NCI-H460 (cell line): ENCODE measurements at regions not wholly inside any gene's neighbourhood (a gene's known extent, or its start where the extent isn't known, plus 50 kb on each side); places are given as distances from the start of the nearest gene placed in this dataset.
"Not testable (repeated sequence)": the region's sequence is repeated elsewhere in the genome, so short reads cannot be mapped to it uniquely, and the experiment has no call there.

Experiments used
- DNase-seq: peaks from one replicate; pipeline ENCODE4 v3.0.0-alpha.2; 2016; ENCODE audit warnings: low read depth; ENCODE audit errors: extremely low read depth

DNA sequence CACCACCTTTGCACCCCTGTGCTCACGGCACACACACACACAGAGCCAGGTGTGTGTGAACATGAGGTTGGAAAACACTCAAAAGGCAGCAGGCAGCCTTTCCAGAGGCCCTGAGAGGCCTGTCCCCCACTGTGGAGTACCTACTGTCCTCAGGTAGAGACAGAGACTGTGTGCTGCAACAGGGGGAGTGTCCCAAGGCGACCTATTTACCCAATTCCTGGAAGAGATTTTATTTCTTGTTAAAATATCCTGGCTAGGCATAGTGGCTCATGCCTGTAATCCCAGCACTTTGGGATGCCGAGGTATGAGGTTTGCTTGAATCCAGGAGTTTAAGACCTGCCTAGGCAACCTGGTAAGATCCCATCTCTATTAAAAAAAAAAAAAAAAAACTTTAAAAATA, 108.5 kb downstream of the COPRS start:
- no peak for DNase-seq

DNA sequence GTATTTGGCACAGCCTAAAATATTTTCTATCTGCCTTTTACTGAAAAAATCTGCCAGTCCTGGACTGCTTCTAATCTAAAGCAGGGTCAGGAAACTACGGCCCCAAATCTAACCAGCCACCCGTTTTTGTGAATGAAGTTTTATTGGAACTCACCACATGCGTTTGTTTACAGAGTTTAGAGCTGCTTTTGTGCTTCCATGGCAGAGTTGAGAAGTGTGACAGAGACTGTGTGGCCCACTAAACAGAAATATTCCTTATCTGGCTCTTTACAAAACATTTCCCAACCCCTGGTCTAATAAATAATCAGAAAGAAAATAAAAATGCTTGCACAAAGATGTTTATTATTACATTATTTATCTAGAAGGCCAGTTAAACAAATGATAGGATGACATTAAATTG, 110.2 kb downstream of the COPRS start:
- DNase-seq: no peak

DNA sequence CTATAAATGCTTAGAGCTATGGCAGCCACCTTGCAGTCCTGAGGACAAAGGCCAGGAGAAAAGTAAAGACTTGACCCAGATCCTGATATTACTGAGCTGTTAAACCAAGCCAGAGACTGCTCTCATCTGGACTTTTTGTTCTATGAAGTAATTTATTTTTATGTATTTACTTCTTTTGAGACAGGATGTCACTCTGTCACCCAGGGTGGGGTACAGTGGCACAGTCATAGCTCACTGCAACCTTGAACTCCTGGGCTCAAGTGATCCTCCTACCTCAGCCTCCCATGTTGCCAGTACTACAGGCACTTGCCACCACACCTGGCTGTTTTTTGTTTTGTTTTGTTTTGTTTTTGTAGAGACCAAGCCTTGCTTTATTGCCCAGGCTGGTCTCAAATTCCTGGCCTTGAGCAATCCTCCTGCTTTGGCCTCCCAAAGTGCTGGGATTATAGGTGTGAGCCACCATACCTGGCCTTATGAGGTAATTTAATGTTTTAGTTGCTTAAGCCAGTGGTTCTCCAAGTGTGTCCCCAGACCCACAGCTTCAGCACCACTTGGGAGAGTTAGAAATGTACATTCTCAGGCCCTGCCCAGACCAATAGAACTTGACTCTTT, 112.1 kb downstream of the COPRS start:
- DNase-seq: no peak

DNA sequence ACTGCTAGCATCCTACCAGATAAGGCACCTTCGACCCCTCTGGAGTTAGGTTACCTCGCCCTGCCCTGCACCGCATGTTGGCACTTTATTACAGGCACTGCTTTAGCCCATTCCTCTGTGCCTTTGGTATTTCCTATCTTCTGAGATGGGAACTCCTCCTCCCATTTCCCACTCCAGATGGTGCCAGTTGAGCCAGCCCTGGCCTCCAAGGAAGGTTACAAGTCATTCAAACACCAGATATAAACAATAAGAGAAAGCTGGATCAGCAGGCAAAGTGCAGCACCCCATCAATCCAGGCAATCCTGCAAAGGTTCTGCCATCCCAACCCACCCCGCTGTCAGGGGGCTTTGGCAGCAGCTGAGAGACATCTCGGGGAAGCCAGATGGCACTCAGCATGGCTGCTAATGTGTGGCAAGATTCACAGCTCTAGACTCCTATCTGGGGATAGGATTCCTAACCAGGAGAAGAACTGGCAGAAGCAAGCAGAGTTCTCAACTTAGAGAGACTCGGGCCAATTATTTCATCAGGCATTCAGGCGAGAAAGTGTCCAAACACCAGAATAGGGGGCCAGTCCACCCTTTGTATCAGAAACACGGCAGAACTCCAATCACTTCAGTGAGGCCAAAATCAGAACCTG, 113.0 kb downstream of the COPRS start:
- no peak for DNase-seq

DNA sequence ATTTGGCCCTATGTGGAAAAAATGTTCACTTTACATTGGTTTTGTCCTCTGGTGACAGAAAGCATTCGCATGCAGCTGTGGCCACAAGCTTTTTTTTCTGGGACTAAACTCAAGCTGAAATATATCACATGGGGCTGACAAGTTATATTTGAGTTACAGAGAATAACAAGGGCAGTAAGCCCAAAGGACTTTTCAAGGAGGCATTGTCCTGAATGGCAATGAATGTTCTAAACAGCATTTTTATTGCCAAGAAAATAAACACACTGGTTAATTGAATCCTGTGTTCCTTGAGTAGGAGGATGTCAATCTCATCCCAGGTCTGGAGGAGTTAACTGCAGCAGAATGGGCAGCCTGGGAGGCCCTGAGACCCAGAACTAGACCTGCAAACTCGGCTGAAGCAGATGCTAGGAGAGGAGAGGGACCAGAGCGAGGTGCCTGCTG, 114.5 kb downstream of the COPRS start:
- no peak for DNase-seq

DNA sequence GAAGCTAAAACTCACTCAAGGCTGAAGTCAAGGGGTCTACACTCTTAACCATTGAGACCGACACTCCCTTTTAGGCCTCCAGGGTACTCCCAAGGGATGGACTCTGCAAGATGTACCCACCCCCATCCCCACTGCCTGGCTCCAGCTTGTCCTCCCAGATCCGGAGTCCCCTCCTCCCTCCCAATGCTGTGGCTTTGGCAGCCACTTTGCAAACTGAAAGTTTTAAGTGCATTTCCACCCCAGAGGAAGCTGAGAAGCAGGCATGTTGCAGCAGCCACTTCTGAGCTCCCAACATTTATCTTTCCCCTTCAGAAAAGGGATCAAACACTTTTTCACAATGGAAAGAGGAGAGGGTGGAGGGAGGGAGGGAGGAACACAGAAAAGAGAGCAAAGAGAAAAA, 115.2 kb downstream of the COPRS start:
- DNase-seq: no peak

DNA sequence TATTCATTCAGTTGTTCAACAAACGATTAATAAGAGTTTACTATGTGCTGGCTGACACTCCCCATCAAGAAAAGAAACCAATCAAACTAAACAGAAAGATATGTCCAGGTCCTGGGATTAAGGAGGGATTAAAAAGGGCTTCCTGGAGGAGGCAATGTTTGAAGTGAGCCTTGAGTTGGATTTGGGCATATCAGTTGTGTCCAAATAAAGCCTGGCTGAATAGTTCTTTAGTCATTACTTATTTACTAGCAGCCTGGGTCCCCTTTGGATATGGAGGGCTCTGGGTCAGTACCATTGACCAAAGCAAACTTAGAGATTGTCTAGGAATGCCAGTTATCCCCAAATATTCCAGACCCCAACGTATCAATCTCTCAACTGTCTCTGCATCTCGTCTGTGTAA, 117.7 kb downstream of the COPRS start:
- no peak for DNase-seq

DNA sequence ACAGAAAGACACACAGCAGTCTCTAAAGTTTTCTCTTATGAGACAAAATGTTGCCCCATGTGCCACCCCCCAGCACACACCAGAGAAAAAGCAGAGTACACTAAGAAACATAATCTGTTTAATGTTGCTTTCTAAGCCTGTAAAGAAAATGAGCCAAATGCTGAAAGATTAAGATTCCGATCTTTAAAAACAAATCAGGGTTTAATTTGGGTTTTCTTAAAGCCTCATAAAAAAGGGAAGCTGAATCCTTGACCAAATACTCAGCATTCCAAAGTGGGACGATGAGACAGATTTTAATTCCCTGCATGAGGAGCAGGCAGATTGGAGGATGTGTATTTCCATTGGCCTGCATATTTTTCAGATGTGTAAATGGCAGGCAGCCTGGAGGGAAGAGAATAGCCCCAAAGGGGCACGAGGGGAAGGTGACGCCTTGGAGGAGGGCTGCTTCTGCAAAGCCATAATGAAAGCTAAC, 118.4 kb downstream of the COPRS start:
- DNase-seq: no peak

DNA sequence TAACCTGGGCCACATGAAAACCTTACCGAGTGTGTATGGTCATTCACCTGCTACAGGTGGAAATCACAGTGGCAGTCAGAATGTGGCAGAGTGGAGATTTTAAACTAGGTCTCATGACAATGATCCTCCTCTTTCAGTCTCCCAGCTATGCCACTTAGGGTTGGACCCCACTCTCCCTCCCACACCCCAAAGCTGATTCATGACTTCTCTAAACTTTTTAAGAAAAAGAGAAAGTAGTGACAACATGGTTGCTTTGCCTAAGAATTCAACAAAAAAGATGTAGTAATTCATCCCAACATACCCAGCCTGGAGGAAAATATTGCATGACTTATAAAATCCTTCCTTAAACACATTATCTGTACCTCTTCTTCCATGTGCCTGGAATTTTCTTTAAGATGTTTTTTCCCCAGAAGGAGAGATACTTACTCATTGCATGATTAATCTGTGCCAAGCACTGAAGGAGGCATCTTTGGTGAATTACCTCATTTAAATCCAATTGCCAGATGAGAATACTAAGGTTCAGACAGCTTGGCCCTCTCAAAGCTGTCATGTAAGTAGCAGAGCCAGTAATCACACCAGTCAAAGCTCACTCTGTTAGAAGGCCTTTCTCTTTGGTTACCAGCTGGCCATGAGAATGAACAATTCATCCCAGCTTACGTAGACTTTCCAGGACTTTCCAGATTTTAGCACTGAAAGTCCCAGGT, 119.9 kb downstream of the COPRS start:
- DNase-seq: no peak

DNA sequence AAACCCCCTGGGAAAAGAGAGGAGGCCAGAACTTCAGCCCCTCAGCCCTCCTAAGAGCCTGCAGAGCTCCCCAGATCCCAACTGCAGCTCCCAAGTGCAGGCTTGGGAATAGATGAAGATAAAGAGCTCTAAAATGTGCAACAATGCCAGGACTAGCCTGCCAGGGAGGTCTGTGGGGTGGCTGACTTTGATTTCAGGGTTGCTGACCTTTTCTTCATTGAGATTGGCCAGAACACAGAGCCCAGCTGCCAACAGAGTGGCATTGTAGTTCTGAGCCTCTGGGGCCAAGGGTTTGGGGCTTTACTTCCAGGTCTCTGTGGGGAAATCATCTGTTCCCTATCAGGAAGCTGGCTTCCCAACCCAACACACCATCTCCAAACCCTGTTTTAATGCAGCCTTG, 120.6 kb downstream of the COPRS start:
- DNase-seq: no peak

DNA sequence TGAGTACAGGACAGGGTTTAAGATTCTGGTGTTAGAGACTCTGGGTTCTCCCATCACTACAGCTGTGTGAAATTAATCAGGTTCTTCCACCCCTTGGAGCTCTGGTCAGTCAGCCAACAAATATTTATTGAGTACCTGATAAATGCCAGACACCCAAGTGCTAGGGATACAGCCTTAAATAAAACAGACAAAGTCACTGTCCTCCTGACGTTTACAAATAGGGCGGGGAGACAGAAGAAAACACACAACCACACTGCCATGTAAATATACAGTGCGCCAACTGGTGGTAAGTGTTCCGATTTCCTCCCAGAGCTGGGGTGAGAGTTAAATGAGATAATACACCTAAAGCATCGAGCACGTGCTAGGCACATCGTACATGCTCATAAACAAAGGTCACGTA, 121.0 kb downstream of the COPRS start:
- DNase-seq: peak; percentile 87

DNA sequence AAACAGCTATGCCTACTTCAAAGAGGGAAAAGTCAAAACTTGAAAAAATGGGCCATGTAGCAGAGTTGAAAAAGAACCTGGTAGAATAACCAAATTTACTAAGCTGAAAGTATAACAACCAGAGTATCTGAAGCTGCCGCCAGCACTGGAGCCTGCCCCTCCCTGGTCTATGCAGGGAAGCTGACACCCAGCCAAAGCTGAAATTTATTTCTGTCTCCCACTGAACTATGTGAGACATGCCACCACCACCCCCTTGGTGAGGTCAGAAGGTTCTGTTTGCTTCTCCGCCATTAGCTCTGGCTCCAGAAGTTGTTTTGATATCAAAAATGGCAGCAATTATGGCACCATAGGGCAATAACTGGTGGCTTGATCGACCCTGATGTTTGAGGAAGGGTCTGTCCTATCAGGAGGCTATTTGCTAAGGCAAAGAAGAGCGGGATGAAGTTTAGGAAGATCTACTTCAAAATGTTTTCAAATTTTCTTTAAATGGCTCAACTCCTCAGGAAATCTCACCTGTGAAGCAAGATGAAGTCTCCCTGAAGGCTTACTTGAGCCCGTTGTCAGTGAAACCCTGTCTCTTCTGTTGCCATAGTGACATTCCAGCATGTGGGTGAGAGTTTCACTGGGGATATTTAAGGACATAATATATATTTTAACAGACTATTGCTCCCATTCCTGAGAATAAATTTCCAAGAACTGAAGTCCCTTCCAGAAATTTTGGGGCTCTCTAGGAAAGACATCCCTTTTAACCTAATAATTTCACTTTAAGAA, 122.0 kb downstream of the COPRS start:
- DNase-seq: no peak

DNA sequence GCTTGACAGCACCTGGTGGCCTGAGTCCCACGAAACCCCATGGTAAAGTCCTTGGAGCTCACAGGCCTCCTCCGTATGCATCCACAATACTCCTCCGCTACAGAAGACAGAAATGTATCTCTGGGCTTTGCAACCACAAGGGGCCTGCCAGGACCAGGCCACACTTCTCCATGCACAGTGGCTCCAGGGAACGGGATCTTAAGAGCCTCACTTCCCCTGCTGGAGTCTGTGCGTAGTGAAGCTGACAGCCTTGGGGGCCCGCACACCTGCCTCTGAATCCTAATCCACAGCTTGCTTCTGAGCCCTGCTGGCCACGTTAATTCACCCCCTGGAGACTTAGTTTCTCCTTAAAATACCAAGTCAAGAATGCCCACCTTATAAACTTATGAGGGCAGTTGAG, 125.7 kb downstream of the COPRS start:
- DNase-seq: no peak

DNA sequence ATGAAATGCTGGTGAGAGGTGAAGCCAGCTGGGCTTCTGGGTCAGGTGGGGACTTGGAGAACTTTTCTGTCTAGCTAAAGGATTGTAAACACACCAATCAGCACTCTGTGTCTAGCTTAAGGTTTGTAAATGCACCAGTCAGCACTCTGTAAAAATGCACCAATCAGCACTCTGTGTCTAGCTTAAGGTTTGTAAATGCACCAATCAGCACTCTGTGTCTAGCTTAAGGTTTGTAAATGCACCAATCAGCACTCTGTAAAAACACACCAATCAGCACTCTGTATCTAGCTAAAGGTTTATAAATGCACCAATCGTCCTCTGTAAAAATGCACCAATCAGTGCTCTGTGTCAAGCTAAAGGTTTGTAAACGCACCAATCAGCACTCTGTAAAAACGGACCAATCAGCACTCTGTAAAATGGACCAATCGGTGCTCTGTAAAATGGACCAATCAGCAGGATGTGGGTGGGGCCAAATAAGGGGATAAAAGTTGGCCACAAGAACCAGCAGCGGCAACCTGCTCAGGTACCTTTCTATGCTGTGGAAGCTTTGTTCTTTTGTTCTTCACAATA, 127.4 kb downstream of the COPRS start:
- DNase-seq: not testable (repeated sequence)

DNA sequence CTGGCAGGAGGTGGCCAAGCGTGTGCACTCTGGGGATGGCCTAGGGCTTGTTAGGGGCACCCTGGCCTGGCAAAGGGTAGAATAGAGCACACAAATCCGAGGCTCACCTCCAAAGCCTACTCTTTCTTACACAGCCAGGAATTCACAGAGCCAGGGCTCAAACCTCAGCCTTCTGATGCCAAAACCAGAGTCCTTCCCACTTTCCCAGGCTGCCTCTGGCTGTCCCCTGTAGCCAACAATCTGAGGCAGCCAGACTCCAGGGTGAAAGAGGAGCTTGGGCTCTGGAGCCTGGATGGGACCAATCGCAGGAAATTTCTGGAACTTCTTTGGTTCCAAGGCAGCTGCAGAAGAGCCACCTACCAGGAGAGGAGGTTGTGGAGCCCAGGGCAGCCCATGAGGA, 127.9 kb downstream of the COPRS start:
- no peak for DNase-seq

DNA sequence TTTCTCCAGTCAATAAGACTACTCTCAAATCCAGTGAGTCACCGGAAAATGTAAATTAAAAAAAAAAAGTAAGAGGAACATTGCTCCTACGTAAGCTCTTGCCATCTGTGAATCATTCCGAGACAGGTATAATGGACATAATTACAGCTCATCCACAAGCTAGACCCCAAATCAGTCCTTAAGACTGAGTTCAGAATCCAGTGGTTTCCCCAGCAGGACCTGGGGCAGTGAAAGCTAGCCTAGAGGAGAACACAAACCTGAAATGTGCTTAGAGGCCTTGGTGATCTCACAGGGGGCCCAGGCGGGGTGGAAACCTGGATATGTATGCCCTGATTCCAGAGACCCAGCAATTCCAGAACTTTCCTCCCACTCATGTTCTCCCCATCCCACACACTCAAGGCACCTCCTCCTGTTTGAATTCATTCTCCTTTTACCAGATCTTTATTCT, 132.0 kb downstream of the COPRS start:
- DNase-seq: no peak

DNA sequence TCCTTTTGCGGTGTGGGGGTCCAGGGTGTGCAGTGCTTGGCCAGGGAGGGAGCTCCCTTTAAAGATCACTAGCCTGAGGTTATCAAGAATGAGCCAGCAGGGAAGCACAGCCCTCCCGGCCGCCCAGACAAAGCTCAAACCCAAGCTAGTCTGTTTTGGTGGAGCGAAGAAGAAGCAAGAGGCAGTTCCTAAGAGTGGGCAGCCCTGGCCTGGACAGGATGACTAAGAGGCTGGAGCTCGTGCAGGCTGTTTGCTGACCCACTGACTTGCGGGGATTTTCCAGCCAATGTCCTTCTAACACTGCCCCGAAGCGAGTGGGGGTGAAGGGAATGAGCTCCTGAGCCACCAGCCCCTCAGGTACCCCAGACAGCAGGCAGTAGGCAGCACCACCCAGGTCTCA, 134.4 kb downstream of the COPRS start:
- DNase-seq: no peak

DNA sequence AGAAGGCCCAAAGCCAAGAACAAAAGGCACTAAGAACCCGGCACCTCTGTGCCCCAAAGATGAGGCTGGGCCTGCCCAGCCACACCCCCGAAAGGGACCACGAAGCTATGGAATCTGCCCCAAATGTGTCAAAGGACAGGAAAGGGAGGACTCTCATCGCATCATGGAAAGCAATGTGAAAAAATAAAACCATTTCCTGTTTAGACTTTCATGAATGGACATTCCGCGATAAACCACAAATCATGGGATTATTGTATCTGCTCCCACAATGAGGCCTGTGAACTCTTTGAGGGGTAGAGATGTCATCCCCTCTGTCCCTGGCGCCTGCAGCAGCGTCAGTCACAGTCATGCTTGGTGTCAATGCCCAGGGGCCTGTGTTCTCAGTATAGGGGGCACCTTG, 135.0 kb downstream of the COPRS start:
- no peak for DNase-seq

DNA sequence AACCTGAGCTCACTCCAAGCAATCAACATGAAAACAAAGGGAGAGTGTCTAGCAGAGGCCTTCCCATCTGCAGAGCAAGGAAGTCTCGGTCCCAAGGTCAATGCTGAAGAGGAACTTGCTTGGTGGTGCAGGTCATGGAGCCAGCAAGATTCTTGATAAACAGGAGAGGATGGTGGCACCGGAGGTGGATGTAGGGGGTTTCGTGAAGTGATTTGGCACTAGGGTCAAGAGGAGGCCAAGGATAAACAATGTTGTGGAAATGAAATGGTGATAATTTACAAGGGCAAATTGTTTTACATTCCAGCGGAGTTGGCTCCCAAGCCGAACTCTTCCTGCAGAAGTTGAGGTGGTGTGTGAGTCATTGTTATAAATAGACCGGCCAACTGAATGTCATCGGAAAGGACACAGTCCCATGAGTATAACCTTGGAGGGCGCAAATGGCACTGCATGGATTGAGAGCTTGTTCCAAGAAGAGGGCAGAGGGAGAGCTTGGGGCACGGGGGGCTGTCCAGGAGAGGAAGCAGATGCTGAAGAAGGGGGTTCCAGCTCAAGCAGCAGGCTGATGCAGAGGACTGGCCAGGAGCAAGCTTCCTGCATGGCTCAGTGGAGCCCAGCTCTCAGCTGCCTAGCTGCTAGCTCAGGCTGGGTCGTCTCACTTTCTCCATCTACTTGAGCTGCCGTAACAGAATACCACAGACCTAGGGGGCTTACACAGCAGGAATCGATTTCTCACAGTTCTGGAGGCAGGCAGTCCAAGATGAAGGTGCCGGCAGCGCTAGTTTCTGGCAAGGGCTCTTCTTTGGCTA, 136.6 kb downstream of the COPRS start:
- no peak for DNase-seq
